GM19468 (cell line): ENCODE measurements at regions not wholly inside any gene's neighbourhood (a gene's known extent, or its start where the extent isn't known, plus 50 kb on each side); places are given as distances from the start of the nearest gene placed in this dataset.
"Not testable (repeated sequence)": the region's sequence is repeated elsewhere in the genome, so short reads cannot be mapped to it uniquely, and the experiment has no call there.

Experiments
- ATAC-seq: cut with Tn5 transposase; IDR thresholded peaks from one replicate; pipeline ENCODE4 v1.9.1; 2021; ENCODE audit warnings: mild to moderate bottlenecking, moderate library complexity, moderate number of reproducible peaks; ENCODE audit not compliant: unreplicated experiment; ENCODE audit errors: extremely low read depth

- no peak for ATAC-seq
These were observed 57.1 kb upstream of the EOMES start for GRCh38 chr3:27779176-27779575.

GRCh38 chr3:27789420-27789819, 67.3 kb upstream of the EOMES start:
- no peak for ATAC-seq

- ATAC-seq = no peak
These were observed 69.8 kb upstream of the EOMES start for GRCh38 chr3:27791956-27792355.

GRCh38 chr3:27792869-27793268, 70.7 kb upstream of the EOMES start:
- no peak for ATAC-seq

- no peak for ATAC-seq
These were observed 72.1 kb upstream of the EOMES start for GRCh38 chr3:27794211-27794610.

- ATAC-seq = no peak
These were observed 74.3 kb upstream of the EOMES start for GRCh38 chr3:27796365-27796875.

- no peak for ATAC-seq
These were observed 75.7 kb upstream of the EOMES start for GRCh38 chr3:27797773-27798172.

GRCh38 chr3:27800261-27800660, 78.1 kb upstream of the EOMES start:
- no peak for ATAC-seq

GRCh38 chr3:27802425-27802824, 80.3 kb upstream of the EOMES start:
- no peak for ATAC-seq

- no peak for ATAC-seq
These were observed 80.7 kb upstream of the EOMES start for GRCh38 chr3:27802849-27803248.

GRCh38 chr3:27805282-27805681, 83.2 kb upstream of the EOMES start:
- no peak for ATAC-seq

GRCh38 chr3:27813255-27813654, 91.1 kb upstream of the EOMES start:
- ATAC-seq = no peak

- ATAC-seq = not testable (repeated sequence)
These were observed 99.5 kb upstream of the EOMES start for GRCh38 chr3:27821609-27822008.

GRCh38 chr3:27824312-27825200, 102.4 kb upstream of the EOMES start:
- no peak for ATAC-seq

- no peak for ATAC-seq
These were observed 104.3 kb upstream of the EOMES start for GRCh38 chr3:27826448-27826847.

- no peak for ATAC-seq
These were observed 104.9 kb upstream of the EOMES start for GRCh38 chr3:27827041-27827440.

- ATAC-seq = no peak
These were observed 118.9 kb upstream of the EOMES start for GRCh38 chr3:27840807-27841594.

- ATAC-seq = no peak
These were observed 122.0 kb upstream of the EOMES start for GRCh38 chr3:27844052-27844675.

- no peak for ATAC-seq
These were observed 125.6 kb upstream of the EOMES start for GRCh38 chr3:27847697-27848096.

- ATAC-seq = no peak
These were observed 126.7 kb upstream of the EOMES start for GRCh38 chr3:27848826-27849225.

GRCh38 chr3:27859821-27860220, 137.7 kb upstream of the EOMES start:
- ATAC-seq = no peak
